DOHH2 (cell line): ENCODE measurements at regions not wholly inside any gene's neighbourhood (a gene's known extent, or its start where the extent isn't known, plus 50 kb on each side); places are given as distances from the start of the nearest gene placed in this dataset.
"Not testable (repeated sequence)": the region's sequence is repeated elsewhere in the genome, so short reads cannot be mapped to it uniquely, and the experiment has no call there.

ENCODE experiments used
- H3F3A ChIP-seq: fragments of 200-600 bp; sonication (generic), shearing (Covaris generic); 2 replicates; pipeline ENCODE4 v1.6.0; 2016; ENCODE audit warnings: antibody characterized with exemption, mild to moderate bottlenecking; ENCODE audit not compliant: control insufficient read depth, insufficient read depth
- H3K27ac ChIP-seq: fragments of 200-600 bp; sonication (generic); 2 replicates; pipeline ENCODE4 v1.5.1; 2014; ENCODE audit warnings: low read depth, mild to moderate bottlenecking, low read length, moderate library complexity
- H3K27me3 ChIP-seq: fragments of 200-600 bp; sonication (generic); 2 replicates; pipeline ENCODE4 v1.6.1; 2014; ENCODE audit warnings: mild to moderate bottlenecking, low read length, mixed read lengths; ENCODE audit not compliant: control insufficient read depth
- H3K36me3 ChIP-seq: fragments of 200-600 bp; sonication (generic); 2 replicates; pipeline ENCODE4 v1.6.1; 2014; ENCODE audit warnings: mild to moderate bottlenecking, low read length, moderate library complexity, mixed read lengths; ENCODE audit not compliant: control insufficient read depth
- H3K4me1 ChIP-seq: fragments of 200-600 bp; sonication (generic); 2 replicates; pipeline ENCODE4 v1.6.1; 2014; ENCODE audit warnings: mild to moderate bottlenecking, low read length, mixed read lengths; ENCODE audit not compliant: control insufficient read depth
- H3K4me2 ChIP-seq: fragments of 200-600 bp; sonication (generic); 2 replicates; pipeline ENCODE4 v1.6.0; 2014; ENCODE audit warnings: mild to moderate bottlenecking, low read length, moderate library complexity
- H3K4me3 ChIP-seq: fragments of 200-600 bp; sonication (generic); 2 replicates; pipeline ENCODE4 v1.5.1; 2014; ENCODE audit warnings: mild to moderate bottlenecking, low read length, mixed read lengths
- H3K79me2 ChIP-seq: fragments of 200-600 bp; sonication (generic); 2 replicates; pipeline ENCODE4 v1.6.1; 2014; ENCODE audit warnings: mild to moderate bottlenecking, low read length, mixed read lengths; ENCODE audit not compliant: control insufficient read depth
- H3K9me2 ChIP-seq: fragments of 200-600 bp; sonication (generic); replicated peaks from 2 replicates; pipeline ENCODE4 v1.6.1; 2014; ENCODE audit warnings: mild to moderate bottlenecking, low read length, mixed read lengths; ENCODE audit not compliant: control insufficient read depth
- H3K9me3 ChIP-seq: fragments of 200-600 bp; sonication (generic); 2 replicates; pipeline ENCODE4 v1.6.1; 2014; ENCODE audit warnings: antibody characterized with exemption, low read length, mixed read lengths; ENCODE audit not compliant: control insufficient read depth, insufficient read depth
- H4K20me1 ChIP-seq: fragments of 200-600 bp; sonication (generic); 2 replicates; pipeline ENCODE4 v1.6.0; 2014; ENCODE audit warnings: low read depth, mild to moderate bottlenecking, antibody characterized with exemption, low read length, moderate library complexity; ENCODE audit not compliant: control insufficient read depth, insufficient read depth
- CTCF ChIP-seq: fragments of 200-600 bp; sonication (generic); IDR thresholded peaks from one replicate; pipeline ENCODE4 v1.5.1; 2014; ENCODE audit warnings: antibody characterized with exemption, mild to moderate bottlenecking, low read depth, low read length; ENCODE audit not compliant: poor library complexity, severe bottlenecking
- EZH2phosphoT487 ChIP-seq: fragments of 200-600 bp; sonication (generic); IDR thresholded peaks from 2 replicates; pipeline ENCODE4 v1.6.1; 2017; ENCODE audit warnings: borderline replicate concordance, mild to moderate bottlenecking, antibody characterized with exemption, low read length, moderate library complexity, mixed read lengths

- no peaks in the 10 kb centered on the region for H3K9me3 ChIP-seq
- H3K36me3 ChIP-seq, result no peaks in the 10 kb centered on the region
- no peak overlapping the region for H3K4me3 ChIP-seq
- H3K27ac ChIP-seq, result no peak overlapping the region
- no peaks in the 10 kb centered on the region for H4K20me1 ChIP-seq
- H3K27me3 ChIP-seq, result peaks cover 21% of the 10 kb centered on the region
- no peak overlapping the region for H3K4me2 ChIP-seq
- H3F3A ChIP-seq, result no peaks in the 10 kb centered on the region
- H3K79me2 ChIP-seq, result no peaks in the 10 kb centered on the region
- 0 out of 2 replicates have a peak, but pooled peaks cover 2% of the 10 kb centered on the region for H3K4me1 ChIP-seq
- TF ChIP-seq EZH2phosphoT487 (no peak), CTCF (no peak)
- no peaks in the 10 kb centered on the region for H3K9me2 ChIP-seq
Observed at GRCh38 chr17:20927308-20927977, 115.4 kb downstream of the USP22 start.

GRCh38 chr17:20929334-20929733, 113.5 kb downstream of the USP22 start:
- Histone ChIP-seq H3K4me2 (no peak overlapping the region), H3K4me3 (no peak overlapping the region), H3K27me3 (peaks cover 16% of the 10 kb centered on the region), H4K20me1 (no peaks in the 10 kb centered on the region), H3K27ac (no peak overlapping the region), H3K9me3 (no peaks in the 10 kb centered on the region), H3K9me2 (no peaks in the 10 kb centered on the region), H3K79me2 (no peaks in the 10 kb centered on the region), H3F3A (no peaks in the 10 kb centered on the region), H3K4me1 (0 out of 2 replicates have a peak, but pooled peaks cover 2% of the 10 kb centered on the region), H3K36me3 (no peaks in the 10 kb centered on the region)
- TF ChIP-seq EZH2phosphoT487 (no peak), CTCF (no peak)

GRCh38 chr17:20930081-20930760, 112.6 kb downstream of the USP22 start:
- Histone ChIP-seq H3K27ac (no peak overlapping the region), H3K9me2 (no peaks in the 10 kb centered on the region), H3K9me3 (no peaks in the 10 kb centered on the region), H3K4me1 (0 out of 2 replicates have a peak, but pooled peaks cover 2% of the 10 kb centered on the region), H3K4me3 (no peak overlapping the region), H3K79me2 (no peaks in the 10 kb centered on the region), H3K27me3 (peaks cover 15% of the 10 kb centered on the region; the same call in 1 of the 2 replicates), H3F3A (no peaks in the 10 kb centered on the region), H3K4me2 (no peak overlapping the region), H4K20me1 (no peaks in the 10 kb centered on the region), H3K36me3 (no peaks in the 10 kb centered on the region)
- TF ChIP-seq EZH2phosphoT487 (no peak), CTCF (no peak)

GRCh38 chr17:20933040-20933439, 109.8 kb downstream of the USP22 start:
- H3K4me1 ChIP-seq, H3K27ac ChIP-seq, H3K9me2 ChIP-seq, H3K4me2 ChIP-seq, H3K9me3 ChIP-seq, H3F3A ChIP-seq, H3K79me2 ChIP-seq, H3K36me3 ChIP-seq, H4K20me1 ChIP-seq, H3K4me3 ChIP-seq: not testable (repeated sequence)
- peaks cover 16% of the 10 kb centered on the region; the same call in 1 of the 2 replicates for H3K27me3 ChIP-seq
